ENCODE measurements at regions not wholly inside any gene's neighbourhood (a gene's known extent, or its start where the extent isn't known, plus 50 kb on each side); places are given as distances from the start of the nearest gene placed in this dataset.

DNA sequence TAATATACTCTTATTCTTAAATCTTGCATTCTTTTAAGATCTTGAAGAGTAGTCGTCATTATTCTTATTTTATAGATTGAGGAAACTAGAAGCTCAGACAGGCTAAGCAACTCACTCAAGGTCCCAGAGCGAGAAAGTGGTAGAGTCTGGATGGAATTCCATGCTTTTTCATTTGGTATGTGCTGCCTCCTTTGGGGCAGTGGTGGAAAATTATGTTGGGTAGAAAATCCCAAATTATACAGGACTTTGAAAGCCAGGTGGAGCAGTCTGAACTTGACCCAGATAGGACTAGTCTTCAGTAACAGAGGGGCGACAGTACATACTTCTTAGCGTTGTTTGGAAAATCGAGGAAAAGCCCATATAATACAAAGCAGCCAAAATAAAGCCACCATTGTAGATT is 205.6 kb downstream of the ATG4C start:
- DNase-seq, result peak; percentile 14

- DNase-seq, result peak; percentile 69
Measured at GRCh38 chr1:62991152-62991551, 207.2 kb downstream of the ATG4C start.

DNA sequence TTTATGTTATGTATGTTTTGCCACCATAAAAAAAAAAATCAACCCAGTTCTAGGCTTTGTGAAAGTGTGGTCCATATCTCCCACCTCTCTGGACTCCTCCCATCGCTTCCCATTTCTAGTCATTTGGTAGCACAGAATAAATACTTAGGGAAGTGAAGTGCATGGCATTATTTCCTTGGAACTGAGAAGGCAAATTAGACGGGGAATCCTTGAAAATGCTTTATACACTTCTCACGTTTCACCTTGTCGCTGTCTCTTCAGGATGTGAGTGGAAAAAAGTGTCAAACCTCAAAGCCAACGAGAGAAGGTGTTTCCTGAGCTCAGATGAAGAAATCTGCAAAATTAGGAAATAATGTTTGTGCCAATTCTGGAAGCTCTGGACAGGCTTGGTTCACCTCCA is 209.9 kb downstream of the ATG4C start:
- no peak for DNase-seq

GRCh38 chr1:62995173-62995572 is 211.2 kb downstream of the ATG4C start:
- no peak for DNase-seq

- DNase-seq, result no peak
Measured at GRCh38 chr1:62997884-62998283, 214.0 kb downstream of the ATG4C start.

- DNase-seq, result peak; percentile 27
Measured at GRCh38 chr1:62998845-62999649, 215.1 kb downstream of the ATG4C start.

DNA sequence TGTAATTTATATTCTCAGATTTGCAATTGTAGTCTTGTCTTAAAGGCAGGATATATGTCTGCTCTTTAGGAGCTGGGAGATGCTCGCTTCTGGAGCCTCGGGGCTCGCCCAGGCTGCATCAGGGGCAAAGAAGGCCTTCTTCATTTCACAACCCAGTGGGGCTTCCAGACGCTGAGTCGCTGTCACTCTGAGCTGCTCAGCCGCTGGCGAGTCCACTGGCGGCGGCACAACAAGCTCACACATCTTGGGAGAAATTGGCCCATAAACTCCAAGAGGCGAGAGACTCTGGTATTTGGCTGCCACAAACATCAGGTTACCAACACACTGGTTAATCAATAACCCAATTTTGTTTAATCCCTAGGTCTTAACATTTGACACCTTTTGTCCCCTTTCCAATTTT is 216.6 kb downstream of the ATG4C start:
- peak; percentile 48 for DNase-seq

- peak; percentile 48 for DNase-seq
Measured at GRCh38 chr1:63004868-63005267, 220.9 kb downstream of the ATG4C start.

DNA sequence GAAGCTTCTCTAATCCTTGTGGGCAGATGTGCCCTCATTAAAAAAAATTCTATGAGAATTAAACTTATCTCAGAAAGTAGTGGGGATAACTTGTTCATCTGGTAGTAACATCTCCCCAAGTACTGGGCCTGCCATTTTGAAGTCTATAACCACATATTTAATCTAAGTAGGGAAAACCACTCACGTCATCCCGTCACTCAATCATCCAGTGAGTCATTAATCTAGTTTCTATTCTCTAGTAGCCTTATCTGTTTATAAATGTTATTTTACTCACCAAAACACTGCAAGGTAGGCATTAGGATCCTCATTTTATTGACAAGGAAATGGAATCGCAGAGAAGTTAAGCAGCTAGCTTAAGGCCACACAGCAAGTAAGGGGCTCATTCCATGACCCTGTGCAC is 221.9 kb downstream of the ATG4C start:
- no peak for DNase-seq

GRCh38 chr1:63009421-63009820 is 225.5 kb downstream of the ATG4C start:
- DNase-seq, result no peak

DNA sequence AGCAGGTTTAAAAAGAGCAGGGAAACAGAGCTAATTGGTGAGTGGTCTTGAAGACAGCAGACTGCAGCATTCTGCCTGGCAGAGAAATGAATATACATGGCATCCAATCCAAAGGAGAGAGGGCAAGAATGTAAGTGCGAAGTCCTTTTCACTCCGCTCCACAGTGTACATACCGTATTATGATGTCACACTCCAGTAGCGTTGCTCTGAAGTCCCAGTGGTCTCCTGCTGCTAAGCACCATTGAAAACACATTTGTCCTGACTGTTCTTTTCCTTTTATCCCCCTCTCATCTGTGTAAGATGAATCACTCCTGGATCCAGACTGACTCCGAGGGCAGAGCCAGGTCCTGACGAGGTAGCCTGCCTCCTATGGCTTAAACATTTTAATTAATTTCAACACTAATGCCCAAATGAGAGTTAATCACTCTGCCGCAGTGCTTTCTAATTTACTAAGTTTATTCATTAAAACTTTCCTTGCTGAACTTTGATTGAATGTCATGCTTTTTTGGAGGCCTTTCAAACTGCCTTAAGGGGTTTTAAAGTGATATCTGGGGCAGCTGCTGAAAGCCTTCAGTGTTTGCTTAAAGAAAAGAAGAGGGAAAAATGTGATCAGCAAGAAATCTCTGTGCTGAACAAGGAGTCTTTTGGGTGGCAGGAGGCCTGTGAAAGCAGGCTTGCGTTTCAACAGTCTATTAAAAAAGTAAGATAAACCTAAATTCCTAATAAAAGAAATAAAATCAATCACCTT is 227.2 kb downstream of the ATG4C start:
- no peak for DNase-seq

DNA sequence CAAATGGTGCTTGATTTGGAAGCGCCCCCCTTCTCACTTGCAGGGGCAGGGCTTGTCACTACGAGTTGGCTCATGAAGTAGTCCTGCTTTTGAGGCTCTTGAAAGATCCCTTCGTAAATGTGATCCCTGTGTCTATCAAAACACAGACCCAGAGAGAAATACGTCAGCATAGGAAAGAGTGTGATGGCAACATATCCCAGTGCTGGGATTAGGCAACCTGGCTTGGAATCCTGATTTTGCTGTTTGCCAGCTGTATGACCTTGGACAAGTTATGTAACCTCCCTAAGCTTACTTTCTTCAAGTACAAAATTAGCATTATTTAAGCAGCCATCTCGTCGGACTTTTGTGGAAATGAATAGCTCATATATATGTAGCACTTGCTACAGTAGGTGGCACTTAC is 228.4 kb downstream of the ATG4C start:
- DNase-seq, result no peak

DNA sequence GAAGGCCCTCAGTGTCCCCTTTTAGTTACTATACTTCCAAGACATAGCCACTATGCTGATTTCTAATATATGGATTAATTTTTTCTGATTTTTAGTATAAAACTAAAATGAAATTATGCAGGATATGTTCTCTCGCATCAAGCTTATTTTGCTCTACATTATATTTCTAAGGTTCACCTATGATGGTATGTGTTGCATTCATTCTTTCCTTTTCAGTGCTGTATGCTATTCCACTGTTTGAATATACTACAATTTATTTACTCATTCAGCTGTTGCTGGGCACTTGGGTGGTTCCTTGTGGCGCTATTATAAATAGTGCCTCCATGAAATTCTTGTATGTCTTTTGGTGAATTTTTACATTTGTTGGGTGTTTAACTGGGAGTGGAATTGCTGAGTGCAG is 230.3 kb downstream of the ATG4C start:
- no peak for DNase-seq

GRCh38 chr1:63022319-63022718 is 238.4 kb downstream of the ATG4C start:
- no peak for DNase-seq

DNA sequence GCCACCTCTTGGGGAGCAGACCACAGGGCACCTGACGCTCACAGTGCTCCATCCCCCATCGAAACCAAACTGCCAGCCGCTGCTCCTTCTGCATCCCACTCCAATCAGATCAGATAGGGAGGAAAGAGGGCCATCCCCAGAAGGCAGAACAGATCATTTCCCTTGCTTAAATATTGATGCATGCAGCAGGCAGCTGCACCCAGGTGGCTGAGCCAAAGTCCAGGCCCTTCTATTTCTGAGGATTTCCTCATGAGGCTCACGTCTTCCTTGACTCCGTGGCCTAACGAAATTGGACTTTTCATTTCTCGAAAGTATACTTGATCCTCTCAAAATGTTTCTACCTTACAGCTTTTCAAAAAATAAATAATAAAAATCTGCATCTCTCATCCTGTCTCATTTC is 239.2 kb downstream of the ATG4C start:
- DNase-seq, result no peak

DNA sequence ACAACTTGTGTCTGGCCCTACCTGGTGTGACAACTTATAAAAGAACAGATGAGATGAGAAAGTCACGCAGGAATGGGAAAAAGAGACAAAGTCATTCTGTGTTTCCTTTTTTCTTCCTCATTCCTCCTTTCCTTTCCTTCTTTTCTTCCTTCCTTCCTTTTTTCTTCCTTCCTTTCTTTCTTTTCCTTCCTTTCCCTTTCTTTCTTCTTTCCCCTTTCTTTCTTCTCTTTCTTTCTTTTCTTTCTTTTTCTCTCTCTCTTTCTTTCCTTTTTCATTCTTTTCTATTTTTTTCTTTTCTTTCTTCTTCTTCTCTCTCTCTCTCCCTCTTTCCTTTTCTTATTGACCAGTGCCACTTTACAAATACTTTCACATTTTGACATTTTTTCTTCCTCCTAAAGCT is 239.7 kb downstream of the ATG4C start:
- DNase-seq, result no peak

DNA sequence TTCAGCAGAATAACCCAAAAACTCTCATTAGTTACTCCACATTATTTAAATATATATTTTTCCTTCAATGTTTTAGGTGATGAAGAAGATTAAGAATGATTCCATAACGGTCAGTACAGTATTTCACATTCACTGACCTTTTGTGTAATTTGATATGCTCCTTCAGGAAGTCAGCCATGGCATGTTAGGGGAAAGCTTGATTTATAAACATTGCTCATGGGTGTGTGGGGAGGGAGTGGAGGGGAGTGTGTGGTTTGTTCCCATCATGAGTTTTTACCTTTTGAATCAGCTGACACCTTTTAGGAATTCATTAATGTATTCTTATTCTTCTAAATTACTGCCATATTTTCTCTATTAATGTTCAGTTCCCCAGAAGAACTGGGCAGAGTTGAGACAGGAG is 240.2 kb downstream of the ATG4C start:
- no peak for DNase-seq

- DNase-seq, result no peak
Measured at GRCh38 chr1:63027176-63027575, 243.2 kb downstream of the ATG4C start.

GRCh38 chr1:63032171-63032570 is 248.2 kb downstream of the ATG4C start:
- DNase-seq, result no peak

GRCh38 chr1:63033211-63033610 is 249.3 kb downstream of the ATG4C start:
- no peak for DNase-seq

DNA sequence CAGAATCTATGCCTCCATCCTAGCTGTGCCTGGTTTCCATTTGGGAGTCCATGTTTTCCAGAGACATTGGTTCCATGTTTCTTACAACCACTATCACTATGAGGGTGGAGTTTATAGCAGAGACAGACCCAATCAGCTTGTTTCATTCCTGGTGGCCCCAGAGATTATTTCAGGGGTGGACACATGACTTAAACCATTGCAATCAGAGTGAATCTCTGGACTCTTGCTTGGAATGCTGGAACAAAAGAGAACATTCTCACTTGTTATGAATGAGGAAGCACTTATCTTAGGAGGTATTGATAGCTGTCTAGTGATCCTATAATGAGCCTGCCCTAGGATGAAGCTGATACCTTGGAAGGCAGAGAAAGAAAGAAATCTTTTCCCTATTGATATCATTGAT is 250.3 kb downstream of the ATG4C start:
- DNase-seq, result no peak

DNA sequence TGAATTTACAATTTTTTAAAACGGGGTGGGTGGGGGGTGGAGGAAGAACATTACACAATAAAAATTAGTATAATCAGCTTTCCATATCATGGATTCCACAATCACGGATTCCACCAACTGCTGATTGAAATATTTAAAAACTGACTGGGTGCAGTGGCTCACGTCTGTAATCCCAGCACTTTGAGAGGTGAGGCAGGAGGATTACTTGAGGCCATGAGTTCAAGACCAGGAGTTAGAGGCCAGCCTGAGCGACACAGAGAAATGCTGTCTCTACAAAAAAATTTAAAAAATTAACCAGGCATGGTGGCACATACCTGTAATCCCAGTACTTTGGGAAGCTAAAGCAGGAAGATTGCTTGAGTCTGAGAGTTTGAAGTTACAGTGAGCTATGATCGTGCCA is 254.7 kb downstream of the ATG4C start:
- DNase-seq, result no peak

DNA sequence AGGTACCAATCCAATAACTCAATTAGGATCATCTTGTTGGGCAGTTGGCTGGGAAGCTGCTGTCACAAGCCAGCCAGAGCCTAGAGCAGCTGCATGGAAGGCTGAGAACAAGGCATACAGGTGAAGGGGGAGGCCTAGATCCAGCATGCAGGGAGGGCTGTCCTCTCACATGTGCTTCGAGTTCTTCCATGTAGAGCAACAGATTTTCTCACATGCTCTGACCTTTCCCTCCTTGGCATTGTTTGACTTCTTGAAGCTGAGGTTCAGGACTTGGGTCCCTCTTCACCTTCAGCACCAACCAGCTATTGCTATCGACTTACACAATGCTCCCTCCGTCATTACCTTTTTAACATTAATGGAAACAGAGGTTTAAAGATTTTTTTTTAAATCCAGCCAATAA is 257.7 kb downstream of the ATG4C start:
- peak; percentile 55 for DNase-seq

DNA sequence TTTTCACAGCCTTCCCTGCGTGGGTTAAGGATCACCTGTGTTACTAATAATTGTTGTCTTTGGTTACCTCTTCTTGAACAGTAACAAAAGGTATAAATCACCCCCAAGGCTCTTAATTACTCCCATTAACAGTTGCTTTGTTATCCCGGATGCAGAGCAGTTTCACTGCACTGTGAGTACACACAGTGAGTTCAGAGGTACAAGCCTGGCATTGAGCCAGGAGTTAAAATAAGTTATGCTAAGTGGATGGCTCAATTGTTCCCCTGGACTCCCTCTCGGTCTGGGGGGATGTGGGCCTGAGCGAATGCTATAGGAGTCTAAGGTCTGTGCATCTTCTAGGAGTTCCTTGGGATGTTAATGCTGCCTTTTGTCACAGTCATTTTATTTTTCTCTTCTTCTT is 258.3 kb downstream of the ATG4C start:
- peak; percentile 98 for DNase-seq

DNA sequence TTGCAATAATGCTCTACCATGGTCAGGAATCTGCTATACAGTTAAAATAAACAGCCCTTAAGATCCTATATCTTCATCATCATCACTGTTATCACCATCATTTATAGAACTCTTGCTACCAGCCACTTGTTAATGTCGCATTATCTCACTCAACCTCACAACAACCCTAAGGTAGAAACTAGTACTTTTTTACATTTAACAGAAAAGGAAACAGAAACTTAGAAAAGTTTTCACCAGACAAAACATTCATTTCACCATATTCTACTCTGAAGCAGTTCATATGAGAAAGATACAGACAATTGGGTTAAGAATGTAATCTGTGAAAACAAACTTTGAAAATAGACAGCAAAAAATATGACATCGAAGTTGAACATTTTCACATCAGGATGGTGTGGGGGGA is 262.6 kb downstream of the ATG4C start:
- no peak for DNase-seq
